ENCODE measurements at regions not wholly inside any gene's neighbourhood (a gene's known extent, or its start where the extent isn't known, plus 50 kb on each side); places are given as distances from the start of the nearest gene placed in this dataset.
"Not testable (repeated sequence)": the region's sequence is repeated elsewhere in the genome, so short reads cannot be mapped to it uniquely, and the experiment has no call there.

DNA sequence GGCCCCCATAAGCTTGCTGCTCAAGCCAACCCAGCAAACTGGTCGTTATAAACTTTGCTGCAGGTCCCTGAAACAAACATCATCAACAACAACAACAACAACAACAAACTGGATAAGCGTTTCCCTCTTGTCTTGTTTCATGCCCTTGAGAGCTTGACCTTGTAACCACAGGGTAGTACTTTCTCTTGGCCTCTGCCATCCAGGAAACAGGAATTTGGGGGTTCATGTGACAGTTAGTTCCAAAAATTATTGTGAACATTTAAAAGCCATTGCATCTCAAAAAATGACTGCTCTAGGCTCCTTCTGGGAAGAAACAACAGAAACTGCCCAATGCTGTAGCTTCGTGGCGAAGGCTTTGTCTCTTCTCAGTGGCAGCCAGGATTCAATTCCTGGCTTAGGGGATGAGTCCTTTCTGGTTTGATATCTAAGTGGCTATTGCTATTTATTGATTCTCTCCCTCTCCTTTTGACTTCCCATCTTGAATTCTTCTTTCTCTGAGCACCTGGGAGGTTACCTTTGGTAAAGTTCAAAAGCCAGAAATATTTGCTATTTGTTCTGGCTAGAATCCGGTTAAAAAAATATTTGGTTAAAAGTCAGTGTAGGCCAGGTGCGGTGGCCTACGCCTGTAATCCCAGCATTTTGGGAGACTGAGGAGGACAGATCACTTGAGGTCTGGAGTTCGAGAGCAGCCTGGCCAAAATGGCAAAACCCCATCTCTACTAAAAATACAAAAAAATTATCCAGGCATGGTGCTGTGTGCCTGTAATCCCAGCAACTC is 52.0 kb upstream of the CPM start:
- no peak for DNase-seq

GRCh38 chr12:68997526-68997925 is 64.6 kb upstream of the CPM start:
- not testable (repeated sequence) for DNase-seq

GRCh38 chr12:68998041-68998440 is 65.1 kb upstream of the CPM start:
- DNase-seq = no peak

DNA sequence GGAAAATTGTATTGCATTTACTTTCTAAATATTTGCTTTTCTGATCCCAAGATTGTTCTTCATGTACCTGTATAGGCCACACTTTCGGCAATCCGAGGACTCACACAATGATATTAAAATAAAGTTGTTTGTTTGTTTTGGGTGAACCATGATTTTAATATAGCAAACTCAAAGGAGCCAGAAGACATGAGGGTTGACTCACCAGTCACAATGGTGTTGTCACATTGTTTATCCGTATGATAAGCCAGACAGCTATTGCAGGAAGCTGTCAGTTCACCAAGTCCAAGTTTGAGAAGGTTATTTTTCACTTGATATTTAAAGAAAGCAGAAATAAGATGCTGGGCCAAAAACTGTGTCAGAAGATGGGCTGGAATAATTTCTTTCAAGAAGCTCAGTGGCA is 67.1 kb upstream of the CPM start:
- DNase-seq = no peak

DNA sequence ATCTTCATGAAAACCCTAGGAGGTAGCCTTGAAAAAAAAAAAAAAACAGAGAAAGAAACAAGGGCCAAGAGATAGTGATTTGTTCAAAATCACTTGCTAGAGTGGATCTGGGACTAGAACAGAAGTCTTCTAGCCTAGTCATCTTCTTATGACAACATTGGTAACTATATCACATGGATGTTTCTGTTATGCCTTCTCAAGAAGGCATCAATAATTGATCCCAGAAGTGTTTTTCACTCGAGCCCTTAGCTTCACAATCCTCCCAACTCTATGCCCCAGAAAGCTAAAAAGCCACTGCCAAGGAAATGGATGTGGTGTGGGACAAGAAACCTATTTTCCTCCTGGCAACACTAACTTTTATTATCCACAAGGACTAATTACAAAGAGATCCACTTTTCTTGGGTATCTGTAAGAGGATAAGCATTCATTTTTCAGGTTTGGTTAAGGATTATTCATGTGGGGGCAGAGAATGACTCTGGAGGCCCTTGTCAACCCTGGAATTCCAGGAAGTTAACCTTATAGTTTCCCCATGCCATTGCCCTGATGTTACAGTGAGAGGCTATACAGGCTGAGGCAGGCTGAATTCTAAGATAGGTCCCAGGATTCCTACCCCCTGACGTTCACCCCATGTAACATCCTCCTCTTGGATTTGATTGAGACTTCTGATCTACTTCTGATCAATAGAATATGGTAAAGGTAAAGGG is 67.7 kb upstream of the CPM start:
- DNase-seq = peak; percentile 45

DNA sequence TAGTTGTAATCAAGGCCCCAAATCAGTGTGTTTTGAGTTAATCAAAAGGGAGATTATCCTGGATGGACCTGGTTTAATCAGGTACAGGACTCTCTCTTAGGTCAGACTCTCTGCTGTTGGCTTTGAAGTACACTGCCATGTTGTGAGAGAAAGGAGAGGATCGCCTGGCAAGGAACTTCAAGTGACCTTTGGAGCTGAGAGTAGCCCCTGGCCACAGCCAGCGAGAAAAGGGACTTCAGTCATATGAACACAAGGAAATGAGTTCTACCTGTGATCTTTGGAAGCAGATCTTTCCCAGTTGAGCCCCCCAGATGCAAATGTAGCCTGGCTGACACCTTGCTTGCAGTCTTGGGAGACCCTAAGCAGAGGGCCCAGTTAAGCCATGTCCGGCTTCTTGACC is 68.3 kb upstream of the CPM start:
- no peak for DNase-seq

GRCh38 chr12:69002969-69003368 is 70.0 kb upstream of the CPM start:
- no peak for DNase-seq

- DNase-seq = no peak
These were observed 71.0 kb upstream of the CPM start for GRCh38 chr12:69003991-69004390.

DNA sequence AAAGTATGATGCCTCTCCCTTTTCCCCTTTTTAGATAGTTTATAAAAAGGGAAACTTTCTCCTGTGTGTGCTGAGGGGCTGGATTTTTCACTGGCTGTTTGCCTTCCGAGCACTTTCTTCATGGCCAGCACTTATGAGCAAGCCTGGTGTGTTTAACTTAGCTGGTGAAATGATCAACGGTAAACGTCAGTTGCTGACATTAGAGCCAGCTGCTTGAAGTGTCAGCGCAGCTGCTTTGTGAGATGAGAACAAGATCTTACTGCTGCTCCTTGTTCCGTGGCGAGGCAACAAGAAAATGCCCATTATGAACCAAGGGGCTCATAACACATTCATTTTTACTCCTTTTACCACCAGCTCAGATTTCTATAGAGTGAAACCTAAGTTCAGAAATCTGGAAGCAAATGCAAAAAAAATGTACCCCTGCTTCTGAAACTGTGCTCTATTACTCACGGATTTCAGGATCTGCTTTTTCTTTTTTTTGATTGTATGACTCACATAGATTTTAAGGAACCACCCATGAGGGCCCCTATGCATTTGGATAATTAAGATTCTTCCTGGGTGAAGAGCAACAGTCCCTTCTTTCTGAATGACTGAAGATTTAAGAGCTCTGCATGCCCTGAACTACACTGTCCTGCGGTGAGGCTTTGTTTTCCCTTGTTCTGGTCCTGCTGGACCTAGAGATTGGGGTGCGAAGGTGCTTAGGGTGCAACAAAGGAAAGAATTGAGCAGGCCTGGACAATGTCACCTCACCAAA is 74.3 kb upstream of the CPM start:
- DNase-seq = peak; percentile 20

DNA sequence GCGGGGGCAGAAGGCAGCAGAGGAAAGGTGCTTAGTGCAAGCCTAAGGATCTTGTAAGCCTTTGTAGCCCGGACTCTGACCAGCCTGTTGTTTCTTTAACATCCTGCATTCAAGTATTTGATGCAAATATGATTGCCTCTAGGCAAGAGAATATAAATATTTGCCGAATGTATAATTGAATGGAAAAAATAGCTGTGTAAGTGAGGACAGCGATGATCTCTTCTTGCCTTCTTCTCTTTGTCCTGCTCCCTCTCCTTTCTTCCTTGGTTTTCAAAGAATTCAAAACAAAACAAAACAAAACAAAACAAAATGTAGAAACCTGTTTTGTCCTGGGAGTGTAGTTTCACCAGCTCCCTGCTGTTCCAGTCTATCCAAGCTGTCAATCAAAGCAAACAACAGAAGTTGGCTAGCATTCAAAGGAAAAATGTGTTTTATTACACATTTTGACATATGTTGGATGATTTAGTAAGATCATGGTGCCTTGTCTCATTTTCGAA is 74.9 kb upstream of the CPM start:
- DNase-seq = no peak

DNA sequence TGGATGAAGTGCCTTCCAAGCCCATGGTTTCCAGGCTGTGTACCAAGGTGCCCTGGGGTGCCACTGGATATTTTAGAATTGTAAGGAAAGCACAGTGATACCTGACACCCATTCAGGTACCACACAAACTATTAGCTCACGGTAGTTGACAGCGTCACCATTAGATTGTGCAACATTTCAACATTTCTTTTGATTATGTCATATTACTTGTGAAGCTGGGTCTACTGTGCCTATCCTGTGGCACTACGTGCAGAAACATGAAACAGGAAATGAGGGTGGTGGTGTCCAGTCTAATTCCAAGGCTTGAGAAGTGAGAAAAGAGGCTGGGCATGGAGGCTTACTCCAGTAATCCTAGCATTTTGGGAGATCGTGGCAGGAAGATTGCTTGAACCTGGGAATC is 75.5 kb upstream of the CPM start:
- no peak for DNase-seq

DNA sequence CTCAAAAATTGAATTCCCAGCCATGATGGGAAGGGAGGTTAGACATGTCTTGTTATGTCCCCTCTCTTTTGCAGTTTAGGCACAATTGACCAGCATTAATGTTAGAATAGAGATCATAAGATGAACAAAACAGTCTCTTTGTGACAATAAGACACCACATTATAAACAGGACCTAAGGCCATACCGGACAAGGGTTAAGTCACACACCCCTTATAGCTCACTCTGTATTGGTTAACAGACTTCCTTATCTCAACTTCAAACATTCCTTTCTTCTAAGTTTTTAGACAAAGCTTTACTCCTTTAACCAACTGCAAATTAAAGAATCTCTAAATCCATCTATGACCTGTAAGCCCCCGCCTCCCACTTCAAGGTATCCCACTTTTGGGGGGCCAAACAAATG is 81.1 kb upstream of the CPM start:
- DNase-seq = no peak

- no peak for DNase-seq
These were observed 82.0 kb upstream of the CPM start for GRCh38 chr12:69015017-69015416.

GRCh38 chr12:69015831-69016230 is 82.9 kb upstream of the CPM start:
- DNase-seq = no peak

GRCh38 chr12:69019082-69019481 is 86.1 kb upstream of the CPM start:
- DNase-seq = no peak

GRCh38 chr12:69019910-69020309 is 86.9 kb upstream of the CPM start:
- DNase-seq = no peak

DNA sequence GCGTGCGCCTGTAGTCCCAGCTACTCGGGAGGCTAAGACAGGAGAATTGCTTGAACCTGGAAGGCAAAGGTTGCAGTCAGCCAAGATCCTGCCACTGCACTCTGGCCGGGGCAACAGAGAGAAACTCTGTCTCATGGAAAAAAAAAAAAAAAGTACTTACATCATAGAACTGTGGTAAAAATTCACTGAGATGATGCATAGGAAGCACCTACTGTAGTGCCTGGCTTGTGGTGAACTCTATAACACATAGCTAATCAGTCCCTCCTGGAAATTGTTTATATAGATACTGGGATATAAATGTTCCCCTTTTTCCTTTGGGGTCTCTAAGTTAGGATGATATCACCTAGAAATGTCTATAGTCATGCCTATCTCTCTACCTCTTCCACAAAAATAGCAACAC is 89.7 kb upstream of the CPM start:
- no peak for DNase-seq

GRCh38 chr12:69023840-69024239 is 90.9 kb upstream of the CPM start:
- no peak for DNase-seq

GRCh38 chr12:69024413-69024812 is 91.4 kb upstream of the CPM start:
- peak; percentile 93 for DNase-seq

DNA sequence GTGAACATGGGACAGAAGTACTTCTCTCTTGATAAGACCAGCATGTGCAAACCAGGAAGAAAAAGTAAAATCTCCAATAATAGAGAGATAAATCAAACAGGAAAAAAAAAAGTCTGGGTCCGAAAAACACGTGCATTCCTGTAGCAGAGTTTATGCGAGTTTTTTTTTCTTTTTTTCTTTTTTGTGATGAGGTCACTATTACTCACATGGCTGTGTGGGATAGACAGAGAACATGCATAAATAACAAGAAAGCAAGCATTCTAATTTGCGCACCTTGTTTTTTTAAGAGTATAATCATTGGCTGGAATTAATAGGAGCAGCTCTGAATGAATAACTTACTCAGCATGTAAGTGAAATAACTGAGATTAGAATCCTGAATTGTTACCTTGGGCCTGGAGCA is 91.9 kb upstream of the CPM start:
- peak; percentile 89 for DNase-seq

DNA sequence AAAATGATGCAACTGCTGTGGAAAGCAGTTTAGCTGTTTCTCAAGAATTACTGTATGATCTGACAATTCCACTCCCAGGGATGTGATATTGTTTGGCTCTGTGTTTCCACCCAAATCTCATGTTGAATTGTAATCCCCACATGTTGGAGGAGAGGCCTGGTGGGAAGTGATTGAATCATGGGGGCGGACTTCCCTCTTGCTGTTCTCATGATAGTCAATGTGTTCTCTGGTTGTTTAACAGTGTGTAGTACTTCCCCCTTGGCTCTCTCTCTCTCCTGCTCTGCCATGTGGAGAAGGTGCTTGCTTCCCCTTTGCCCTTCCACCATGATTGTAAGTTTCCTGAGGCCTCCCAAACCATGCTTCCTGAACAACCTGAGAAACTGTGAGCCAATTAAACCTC is 93.4 kb upstream of the CPM start:
- no peak for DNase-seq

GRCh38 chr12:69027411-69027881 is 94.5 kb upstream of the CPM start:
- DNase-seq = peak; percentile 68

DNA sequence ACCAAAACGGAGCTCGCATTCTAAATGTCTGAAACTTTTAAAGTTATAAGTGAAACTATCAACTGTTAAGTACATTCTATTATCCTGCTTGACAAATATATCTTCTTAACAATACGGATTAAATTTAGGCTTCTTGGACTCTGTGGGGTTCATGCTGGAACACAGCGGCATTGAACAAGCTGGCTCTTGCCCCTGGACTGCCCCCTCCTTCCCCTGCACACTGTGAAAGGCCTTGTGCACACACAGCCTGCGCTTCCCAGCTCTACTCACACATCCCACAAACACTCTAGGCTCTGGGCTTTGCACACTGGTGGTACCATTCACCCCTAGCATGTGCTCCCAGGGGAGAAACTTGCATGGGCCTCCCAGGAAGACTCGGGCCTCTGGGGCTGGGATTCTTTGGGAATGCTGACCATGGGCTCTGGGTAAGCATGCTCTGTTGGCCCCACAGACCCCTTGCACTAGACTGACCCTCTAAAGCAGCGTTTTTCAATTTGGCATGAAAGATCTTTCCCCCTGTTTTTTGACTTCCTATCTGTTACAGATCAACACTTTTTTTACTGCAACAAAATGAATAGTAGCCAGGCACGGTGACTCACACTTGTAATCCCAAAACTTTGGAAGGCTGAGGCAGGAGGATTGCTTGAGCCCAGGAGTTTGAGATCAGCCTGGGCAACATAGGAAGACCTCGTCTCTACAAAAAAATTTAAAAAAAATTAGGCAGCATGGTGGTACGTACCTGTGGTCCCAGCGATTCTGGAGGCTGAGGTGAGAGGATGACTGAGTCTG is 96.2 kb upstream of the CPM start:
- no peak for DNase-seq

All from kidney glomerular epithelial cell (primary cell).